ENCODE measurements at regions not wholly inside any gene's neighbourhood (a gene's known extent, or its start where the extent isn't known, plus 50 kb on each side); places are given as distances from the start of the nearest gene placed in this dataset.

DNA sequence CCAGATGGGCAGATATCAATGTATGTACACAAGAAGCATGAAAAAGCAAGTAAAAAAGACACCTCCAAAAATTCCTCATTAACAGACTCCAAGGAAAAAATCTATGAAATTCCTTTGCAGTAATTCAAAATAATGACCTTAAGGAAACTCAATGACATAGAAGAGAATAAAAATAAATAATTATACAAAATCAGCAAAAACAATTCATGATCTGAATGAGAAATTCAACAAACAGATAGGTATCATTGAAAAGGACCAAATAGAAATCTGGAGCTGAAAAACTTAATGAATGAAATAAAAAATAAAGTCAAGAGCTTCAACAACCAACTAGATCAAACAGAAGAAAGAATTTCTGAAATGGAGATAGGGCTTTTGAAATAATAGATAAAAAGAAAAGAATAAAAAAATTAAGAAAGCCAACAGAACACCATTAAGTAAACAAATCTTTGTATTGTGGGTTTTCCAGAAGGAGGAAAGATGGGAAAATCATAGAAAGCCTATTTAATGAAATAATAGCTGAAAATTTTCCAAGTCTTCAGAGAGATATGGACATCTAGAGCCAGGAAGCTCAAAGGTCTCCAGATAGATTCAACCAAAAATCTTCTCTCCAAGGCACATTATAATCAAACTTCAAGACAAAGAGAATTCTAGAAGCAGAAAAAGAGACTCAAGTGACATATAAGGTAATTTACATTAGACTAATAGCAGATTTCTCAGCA, 52.0 kb upstream of the KCNK1 start:
- TF ChIP-seq, protein P1, sequence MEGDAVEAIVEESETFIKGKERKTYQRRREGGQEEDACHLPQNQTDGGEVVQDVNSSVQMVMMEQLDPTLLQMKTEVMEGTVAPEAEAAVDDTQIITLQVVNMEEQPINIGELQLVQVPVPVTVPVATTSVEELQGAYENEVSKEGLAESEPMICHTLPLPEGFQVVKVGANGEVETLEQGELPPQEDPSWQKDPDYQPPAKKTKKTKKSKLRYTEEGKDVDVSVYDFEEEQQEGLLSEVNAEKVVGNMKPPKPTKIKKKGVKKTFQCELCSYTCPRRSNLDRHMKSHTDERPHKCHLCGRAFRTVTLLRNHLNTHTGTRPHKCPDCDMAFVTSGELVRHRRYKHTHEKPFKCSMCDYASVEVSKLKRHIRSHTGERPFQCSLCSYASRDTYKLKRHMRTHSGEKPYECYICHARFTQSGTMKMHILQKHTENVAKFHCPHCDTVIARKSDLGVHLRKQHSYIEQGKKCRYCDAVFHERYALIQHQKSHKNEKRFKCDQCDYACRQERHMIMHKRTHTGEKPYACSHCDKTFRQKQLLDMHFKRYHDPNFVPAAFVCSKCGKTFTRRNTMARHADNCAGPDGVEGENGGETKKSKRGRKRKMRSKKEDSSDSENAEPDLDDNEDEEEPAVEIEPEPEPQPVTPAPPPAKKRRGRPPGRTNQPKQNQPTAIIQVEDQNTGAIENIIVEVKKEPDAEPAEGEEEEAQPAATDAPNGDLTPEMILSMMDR (IDR thresholded peaks at IDR 0.05), result no peak
- no peak for TF ChIP-seq POLR2A (IDR thresholded peaks at IDR 0.05)

Measured in heart left ventricle (tissue), 13 donors.